ENCODE measurements at regions not wholly inside any gene's neighbourhood (a gene's known extent, or its start where the extent isn't known, plus 50 kb on each side); places are given as distances from the start of the nearest gene placed in this dataset.

DNA sequence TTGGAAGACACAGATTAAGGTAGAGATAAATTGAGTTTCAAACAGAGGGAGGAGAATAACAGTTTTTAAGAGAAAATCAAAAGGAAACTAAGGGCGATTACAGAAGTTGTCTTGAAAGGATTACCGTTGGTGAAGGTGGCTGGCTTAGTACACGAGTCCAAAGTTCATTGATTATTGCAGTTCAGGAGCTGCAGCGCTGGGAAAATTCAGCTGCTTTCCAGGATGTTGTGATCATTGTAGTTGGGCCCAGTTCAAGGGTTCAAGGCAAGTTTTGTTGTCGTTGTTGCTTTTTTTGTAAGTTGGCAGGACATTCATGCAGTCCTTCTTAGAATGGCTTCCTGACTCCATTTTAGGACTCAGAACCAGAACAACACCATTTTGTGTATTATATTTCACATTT is 461.7 kb downstream of the RAPGEF2 start:
- 6% methylated on average over 5 of the region's 5 CpGs for WGBS (ENCODE audit: low lambda C conversion rate)
- DNase-seq (ENCODE audit: low spot score) (peak; percentile 2), FAIRE-seq (no peak), ATAC-seq (no peak)
- TF ChIP-seq BCLAF1 (IDR thresholded peaks at IDR 0.05): no peak
- TF ChIP-seq HNF4A (CRISPR knock-in tag; IDR thresholded peaks at IDR 0.05): peak; percentile 64
- peak; percentile 65 for TF ChIP-seq RARA (CRISPR knock-in tag; IDR thresholded peaks at IDR 0.05)
- TF ChIP-seq BCL6 (CRISPR knock-in tag; IDR thresholded peaks at IDR 0.05): peak; percentile 83
- TF ChIP-seq NCOR1 (IDR thresholded peaks at IDR 0.05; ENCODE audit: borderline replicate concordance, low read length): 0 out of 2 replicates have a peak, but pooled peaks have one; percentile 21
- TF ChIP-seq ZFY (CRISPR knock-in tag; IDR thresholded peaks at IDR 0.05): no peak
- no peak for TF ChIP-seq SAFB2 (CRISPR knock-in tag; IDR thresholded peaks at IDR 0.05; ENCODE audit: borderline replicate concordance, low read depth)
- ChIA-PET POLR2A (no interaction called here), CTCF (ENCODE audit: low intra/inter-chr PET ratio, low total read pairs) (no interaction called here)
- no peaks in the 10 kb centered on the region for H4K20me1 ChIP-seq (ENCODE audit: insufficient read depth, low read length)
- BruUV-seq (replicated peaks): no TSS peak
- H3K36me3 ChIP-seq (replicated peaks in 1 of 2; ENCODE audit: control insufficient read depth in 1 of 2, insufficient read depth in 2 of 2, low read length in 2 of 2): no peaks in the 10 kb centered on the region
- in situ Hi-C loops (cut with HindIII; ENCODE audit: extremely low pct_ligation_motif_present, low pct_unique_long_range_greater_than_20kb) (no loop called here), intact Hi-C loops (cut with micrococcal nuclease; ENCODE audit: unreplicated experiment) (no loop called here)
- H3K79me2 ChIP-seq (ENCODE audit: insufficient read depth, low read length): no peaks in the 10 kb centered on the region
- H2AFZ ChIP-seq (ENCODE audit: low read length): no peak overlapping the region
- H3K9me3 ChIP-seq (ENCODE audit: low read length): no peaks in the 10 kb centered on the region
- no peaks in the 10 kb centered on the region for H3K27me3 ChIP-seq (ENCODE audit: control insufficient read depth in 1 of 2, insufficient read depth in 2 of 2, low read length in 2 of 2)
- H3K4me3 ChIP-seq (replicated peaks in 1 of 3; ENCODE audit: insufficient read depth in 1 of 3, low read depth in 2 of 3, low read length in 3 of 3): no peak overlapping the region
- no peak overlapping the region for H3K27ac ChIP-seq (ENCODE audit: extremely low read length, insufficient read depth, low read length)
- H3K9ac ChIP-seq (ENCODE audit: insufficient read depth, low read depth, low read length): no peak overlapping the region
- no peak overlapping the region for H3K4me2 ChIP-seq (ENCODE audit: low read depth, low read length)
- 0 out of 2 replicates have a peak, but pooled peaks cover 6% of the 10 kb centered on the region for H3K4me1 ChIP-seq (ENCODE audit: insufficient read depth, low read length)

GRCh38 chr4:159566786-159567185 is 463.9 kb downstream of the RAPGEF2 start:
- Histone ChIP-seq H3K27me3 (ENCODE audit: control insufficient read depth in 1 of 2, insufficient read depth in 2 of 2, low read length in 2 of 2) (no peaks in the 10 kb centered on the region), H3K27ac (ENCODE audit: extremely low read length, insufficient read depth, low read length) (no peak overlapping the region), H3K4me1 (ENCODE audit: insufficient read depth, low read length) (0 out of 2 replicates have a peak, but pooled peaks cover 6% of the 10 kb centered on the region), H3K4me2 (ENCODE audit: low read depth, low read length) (no peak overlapping the region), H3K4me3 (replicated peaks in 1 of 3; ENCODE audit: insufficient read depth in 1 of 3, low read depth in 2 of 3, low read length in 3 of 3) (no peak overlapping the region), H2AFZ (ENCODE audit: low read length) (no peak overlapping the region), H3K79me2 (ENCODE audit: insufficient read depth, low read length) (no peaks in the 10 kb centered on the region), H3K9me3 (ENCODE audit: low read length) (no peaks in the 10 kb centered on the region; the same call in 1 of the 2 replicates), H3K9ac (ENCODE audit: insufficient read depth, low read depth, low read length) (no peak overlapping the region), H4K20me1 (ENCODE audit: insufficient read depth, low read length) (no peaks in the 10 kb centered on the region), H3K36me3 (replicated peaks in 1 of 2; ENCODE audit: control insufficient read depth in 1 of 2, insufficient read depth in 2 of 2, low read length in 2 of 2) (no peaks in the 10 kb centered on the region)
- no peak for ATAC-seq
- CTCF ChIA-PET (ENCODE audit: low intra/inter-chr PET ratio, low total read pairs): no interaction called here
- no peak for DNase-seq (ENCODE audit: low spot score)
- POLR2A ChIA-PET: no interaction called here
- 0% methylated on average over 1 of the region's 1 CpG for whole genome bisulfite sequencing (ENCODE audit: low lambda C conversion rate)
- no peak for FAIRE-seq
- intact Hi-C loops (cut with micrococcal nuclease; ENCODE audit: unreplicated experiment) (no loop called here), in situ Hi-C loops (cut with HindIII; ENCODE audit: extremely low pct_ligation_motif_present, low pct_unique_long_range_greater_than_20kb) (no loop called here)
- no TSS peak for BruUV-seq (replicated peaks)
- no peak for TF ChIP-seq ZNF672 (CRISPR knock-in tag; IDR thresholded peaks at IDR 0.05)
- no peak for TF ChIP-seq FOXK1 (CRISPR knock-in tag; IDR thresholded peaks at IDR 0.05; ENCODE audit: borderline replicate concordance, low read depth)
- TF ChIP-seq ZBTB10 (CRISPR knock-in tag; IDR thresholded peaks at IDR 0.05; ENCODE audit: borderline replicate concordance): no peak
- no peak for TF ChIP-seq JUND (CRISPR knock-in tag; IDR thresholded peaks at IDR 0.05)
- no peak for TF ChIP-seq ZNF747 (CRISPR knock-in tag; IDR thresholded peaks at IDR 0.05; ENCODE audit: borderline replicate concordance)
- TF ChIP-seq, protein P1, sequence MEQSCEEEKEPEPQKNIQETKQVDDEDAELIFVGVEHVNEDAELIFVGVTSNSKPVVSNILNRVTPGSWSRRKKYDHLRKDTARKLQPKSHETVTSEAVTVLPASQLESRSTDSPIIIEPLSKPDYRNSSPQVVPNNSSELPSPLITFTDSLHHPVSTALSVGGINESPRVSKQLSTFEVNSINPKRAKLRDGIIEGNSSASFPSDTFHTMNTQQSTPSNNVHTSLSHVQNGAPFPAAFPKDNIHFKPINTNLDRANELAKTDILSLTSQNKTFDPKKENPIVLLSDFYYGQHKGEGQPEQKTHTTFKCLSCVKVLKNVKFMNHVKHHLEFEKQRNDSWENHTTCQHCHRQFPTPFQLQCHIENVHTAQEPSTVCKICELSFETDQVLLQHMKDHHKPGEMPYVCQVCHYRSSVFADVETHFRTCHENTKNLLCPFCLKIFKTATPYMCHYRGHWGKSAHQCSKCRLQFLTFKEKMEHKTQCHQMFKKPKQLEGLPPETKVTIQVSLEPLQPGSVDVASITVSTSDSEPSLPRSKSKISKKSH (CRISPR knock-in tag; IDR thresholded peaks at IDR 0.05; ENCODE audit: borderline replicate concordance): no peak
